A549 (cell line): ENCODE measurements at regions not wholly inside any gene's neighbourhood (a gene's known extent, or its start where the extent isn't known, plus 50 kb on each side); places are given as distances from the start of the nearest gene placed in this dataset.

Experiments
- ATAC-seq, 2 experiments: fragments of 200-7000 bp in 1 of 2; fragments of >200 bp in 1 of 2; cut with Nextera tagmentation in 1 of 2; cut with Tn5 transposase in 1 of 2; 3 replicates each; pipeline versions ENCODE4 v1.8.0 to v1.9.1; 2018 to 2020; ENCODE audit warnings: mild to moderate bottlenecking in 1 of 2, moderate library complexity in 1 of 2
- CTCF ChIA-PET: fragments of 300-600 bp; sonication (Branson Sonifier 250); formaldehyde crosslinking; extraction: SDS; loops from one replicate; lab custom pipeline; 2021; ENCODE audit warnings: antibody characterized with exemption, inconsistent platforms; lab: Yijun Ruan, JAX
- POLR2A ChIA-PET: fragments of 350-600 bp; formaldehyde crosslinking; extraction: SDS; loops from one replicate; lab custom pipeline; 2021; ENCODE audit warnings: antibody characterized with exemption, inconsistent platforms; lab: Yijun Ruan, JAX
- DNase-seq, 2 experiments: peaks; one replicate each; pipeline versions ENCODE4 v3.0.0 to v3.0.0-alpha.2; 2011 to 2016; ENCODE audit warnings: low read depth in 1 of 2, low spot score in 1 of 2
- FAIRE-seq: peaks from 2 replicates; lab custom pipeline; 2011; peaks lifted over from hg19 to GRCh38; lab: Jason Lieb, UNC
- H3K27ac ChIP-seq, 2 experiments: fragments of >200 bp; sonication (Bioruptor Twin); formaldehyde crosslinking; 3 replicates each; pipeline ENCODE4 v1.5.1; 2016 to 2017
- H3K4me1 ChIP-seq: fragments of >200 bp; sonication (Bioruptor Twin); formaldehyde crosslinking; 3 replicates; pipeline ENCODE4 v1.6.1; 2016
- H3K4me2 ChIP-seq: fragments of >200 bp; sonication (Bioruptor Twin); formaldehyde crosslinking; 3 replicates; pipeline ENCODE4 v1.6.1; 2016
- H3K4me3 ChIP-seq: fragments of >200 bp; sonication (Bioruptor Twin); formaldehyde crosslinking; 3 replicates; pipeline ENCODE4 v1.5.1; 2016
- H3K9me3 ChIP-seq: fragments of >200 bp; sonication (Bioruptor Twin); formaldehyde crosslinking; 3 replicates; pipeline ENCODE4 v1.6.1; 2016
- ATOH8 ChIP-seq: fragments of 250-450 bp; sonication (Bioruptor Pico); IDR thresholded peaks from 2 replicates; pipeline ENCODE4 v1.5.0; 2020; ENCODE audit warnings: low read depth, mild to moderate bottlenecking, moderate library complexity
- BHLHE40 ChIP-seq: IDR thresholded peaks from 2 replicates; pipeline ENCODE4 v1.6.1; 2012; ENCODE audit warnings: low read depth, low read length, inconsistent platforms
- CBX2 ChIP-seq: fragments of 200-600 bp; sonication (generic); IDR thresholded peaks from 2 replicates; pipeline ENCODE4 v1.6.1; 2016; ENCODE audit warnings: low read depth, mild to moderate bottlenecking, borderline replicate concordance
- CHD4 ChIP-seq: fragments of 200-600 bp; sonication (generic); IDR thresholded peaks from 2 replicates; pipeline ENCODE4 v1.6.1; 2016; ENCODE audit warnings: antibody characterized with exemption, mild to moderate bottlenecking, borderline replicate concordance
- CTCF ChIP-seq: fragments of >200 bp; sonication (Bioruptor Twin); formaldehyde crosslinking; IDR thresholded peaks from 3 replicates; pipeline ENCODE4 v1.5.1; 2016
- E2F6 ChIP-seq: IDR thresholded peaks from 2 replicates; pipeline ENCODE4 v1.6.1; 2012; ENCODE audit warnings: low read depth, borderline replicate concordance
- FOSB ChIP-seq: fragments of 250-450 bp; sonication (Bioruptor Pico); IDR thresholded peaks from 2 replicates; pipeline ENCODE4 v1.5.0; 2020; ENCODE audit warnings: mild to moderate bottlenecking, moderate library complexity
- FOSL2 ChIP-seq, 2 experiments: fragments of 450-650 bp in 1 of 2; fragments of >200 bp in 1 of 2; sonication (Bioruptor Twin) in 1 of 2; formaldehyde crosslinking; IDR thresholded peaks; 2 replicates each; pipeline versions ENCODE4 v1.5.0 to v1.6.1; 2016 to 2020; ENCODE audit warnings: mild to moderate bottlenecking in 1 of 2, moderate library complexity in 1 of 2
- HDAC2 ChIP-seq: fragments of 200-600 bp; sonication (generic); IDR thresholded peaks from 2 replicates; pipeline ENCODE4 v1.6.1; 2016
- HES2 ChIP-seq: fragments of >200 bp; sonication (Bioruptor Twin); formaldehyde crosslinking; IDR thresholded peaks from 2 replicates; pipeline ENCODE4 v1.6.1; 2016
- HEYL ChIP-seq: fragments of 250-450 bp; sonication (Bioruptor Pico); IDR thresholded peaks from 2 replicates; pipeline ENCODE4 v1.8.0; 2021; ENCODE audit warnings: mild to moderate bottlenecking, moderate library complexity
- HOXB13 ChIP-seq: fragments of 250-450 bp; sonication (Bioruptor Pico); IDR thresholded peaks from 2 replicates; pipeline ENCODE4 v1.5.0; 2020; ENCODE audit warnings: low read depth, mild to moderate bottlenecking, moderate library complexity
- HOXB5 ChIP-seq: fragments of 250-450 bp; sonication (Bioruptor Pico); IDR thresholded peaks from 2 replicates; pipeline ENCODE4 v1.5.0; 2020; ENCODE audit warnings: mild to moderate bottlenecking, moderate library complexity
- JUNB ChIP-seq: fragments of >200 bp; sonication (Bioruptor Twin); formaldehyde crosslinking; IDR thresholded peaks from 2 replicates; pipeline ENCODE4 v1.6.1; 2016
- NFE2L2 ChIP-seq: fragments of 150-350 bp; conservative IDR thresholded peaks from 2 replicates; pipeline ENCODE4 v1.6.1; 2014; ENCODE audit warnings: low read length
- NPAS2 ChIP-seq: fragments of 250-450 bp; sonication (Bioruptor Pico); IDR thresholded peaks from 2 replicates; pipeline ENCODE4 v1.8.0; 2022; ENCODE audit warnings: mild to moderate bottlenecking, moderate library complexity, borderline replicate concordance
- PBX3 ChIP-seq: IDR thresholded peaks from 2 replicates; pipeline ENCODE4 v1.6.1; 2012
- PHF8 ChIP-seq: fragments of 200-600 bp; sonication (generic); IDR thresholded peaks from 2 replicates; pipeline ENCODE4 v1.6.1; 2016; ENCODE audit warnings: low read depth, mild to moderate bottlenecking, antibody characterized with exemption, moderate library complexity, borderline replicate concordance
- POLR2A ChIP-seq: IDR thresholded peaks from 2 replicates; pipeline ENCODE4 v1.6.1; 2012; ENCODE audit warnings: mild to moderate bottlenecking, low read length
- RARB ChIP-seq: fragments of 250-450 bp; sonication (Bioruptor Pico); IDR thresholded peaks from 2 replicates; pipeline ENCODE4 v1.8.0; 2021; ENCODE audit warnings: mild to moderate bottlenecking, moderate library complexity
- RCOR1 ChIP-seq: fragments of 150-350 bp; IDR thresholded peaks from 2 replicates; pipeline ENCODE4 v1.6.1; 2014; ENCODE audit warnings: antibody characterized with exemption, low read length, low read depth
- ZFP36 ChIP-seq: fragments of 450-650 bp; IDR thresholded peaks from 2 replicates; pipeline ENCODE4 v1.6.1; 2014; ENCODE audit warnings: borderline replicate concordance; ENCODE audit not compliant: partially characterized antibody
- WGBS: methylation state at CpG from one replicate; pipeline ENCODE4 v1.1.6; 2017; ENCODE audit errors: missing lambda C conversion rate; 5-methylcytosine and 5-hydroxymethylcytosine counted together

- no peak for FAIRE-seq
- ChIA-PET POLR2A (no interaction called here), CTCF (interaction anchor here (2.4 kb wide), 1 partner anchor 11 kb away, joined by 9 read pairs; no protein-coding TSS in a partner anchor)
- H3K27ac ChIP-seq, result no peak overlapping the region
- 0 out of 3 replicates have a peak, but pooled peaks cover 5% of the 10 kb centered on the region for H3K9me3 ChIP-seq
- no peak for DNase-seq
- no peak overlapping the region for H3K4me3 ChIP-seq
- no peak for ATAC-seq
- H3K4me2 ChIP-seq, result no peak overlapping the region
- WGBS, result 92% methylated on average over 3 of the region's 3 CpGs
- no peaks in the 10 kb centered on the region for H3K4me1 ChIP-seq
- TF ChIP-seq FOSL2 (IDR thresholded peaks at IDR 0.05) (no peak), FOSL2 (CRISPR knock-in tag; IDR thresholded peaks at IDR 0.05) (no peak), RCOR1 (no peak), RARB (no peak), HOXB13 (CRISPR knock-in tag) (no peak), ATOH8 (CRISPR knock-in tag) (no peak), NPAS2 (CRISPR knock-in tag) (no peak), CTCF (no peak), POLR2A (no peak), CBX2 (no peak), HEYL (no peak), E2F6 (no peak), BHLHE40 (no peak), JUNB (no peak)
Measured at GRCh38 chr4:128416921-128417320, 129.3 kb upstream of the PGRMC2 start.

GRCh38 chr4:128410037-128410436, 122.4 kb upstream of the PGRMC2 start:
- no peak for FAIRE-seq
- no peak for TF ChIP-seq HOXB5 (CRISPR knock-in tag)
- TF ChIP-seq HDAC2, result no peak
- TF ChIP-seq, all 56 proteins: peak for 0
- ChIA-PET CTCF (interaction anchor here (1.0 to 1.1 kb wide), 2 partner anchors 9 to 17 kb away, joined by 3 to 4 read pairs; no protein-coding TSS in a partner anchor), POLR2A (no interaction called here)
- Histone ChIP-seq H3K4me3 (no peak overlapping the region), H3K4me1 (no peaks in the 10 kb centered on the region), H3K9me3 (peaks cover 5% of the 10 kb centered on the region; the same call in 1 of the 3 replicates), H3K4me2 (no peak overlapping the region), H3K27ac (no peak overlapping the region)
- 88% methylated on average over 5 of the region's 5 CpGs for WGBS
- DNase-seq (no peak), ATAC-seq (no peak)

GRCh38 chr4:128403586-128403985, 116.0 kb upstream of the PGRMC2 start:
- 57% methylated on average over 2 of the region's 2 CpGs for WGBS
- FAIRE-seq, result no peak
- CTCF ChIA-PET, result interaction anchor here (0.5 to 1.6 kb wide), 2 partner anchors 24 to 213 kb away, joined by 4 read pairs; no protein-coding TSS in a partner anchor

GRCh38 chr4:128394778-128395177, 107.2 kb upstream of the PGRMC2 start:
- no peak overlapping the region for H3K4me3 ChIP-seq
- peaks cover 24% of the 10 kb centered on the region for H3K4me1 ChIP-seq
- ATAC-seq (no peak), DNase-seq (no peak), FAIRE-seq (no peak)
- CTCF ChIA-PET, result interaction anchor here (1.7 kb wide), 1 partner anchor 33 kb away, joined by 8 read pairs; no protein-coding TSS in a partner anchor
- no peaks in the 10 kb centered on the region for H3K9me3 ChIP-seq
- WGBS, result 87% methylated on average over 4 of the region's 4 CpGs
- H3K4me2 ChIP-seq, result no peak overlapping the region
- H3K27ac ChIP-seq, result peak overlapping the region in 1 of 2 experiments; percentile 28; a peak in 1 of 6 replicates
- POLR2A ChIA-PET, result no interaction called here
- no peak for TF ChIP-seq NPAS2 (CRISPR knock-in tag)
- TF ChIP-seq PBX3, result no peak
- no peak for TF ChIP-seq PHF8
- no peak for TF ChIP-seq FOSB (CRISPR knock-in tag)
- TF ChIP-seq CBX2, result no peak
- no peak for TF ChIP-seq ZFP36
- no peak for TF ChIP-seq HOXB13 (CRISPR knock-in tag)
- TF ChIP-seq HES2, result no peak
- TF ChIP-seq NFE2L2, result no peak

More at GRCh38 chr4:128403586-128403985, 116.0 kb upstream of the PGRMC2 start:
- no peaks in the 10 kb centered on the region for H3K4me1 ChIP-seq
- no peak overlapping the region for H3K4me3 ChIP-seq
- POLR2A ChIA-PET, result no interaction called here
- no peak for ATAC-seq
- H3K4me2 ChIP-seq, result no peak overlapping the region
- TF ChIP-seq CHD4, result no peak
- no peak for TF ChIP-seq FOSB (CRISPR knock-in tag)
- no peaks in the 10 kb centered on the region; the same call in 2 of the 3 replicates for H3K9me3 ChIP-seq
- H3K27ac ChIP-seq, result peak overlapping the region in 1 of 2 experiments; percentile 63; a peak in 2 of 6 replicates
- DNase-seq, result no peak
